SH-SY5Y (cell line): ENCODE measurements at regions not wholly inside any gene's neighbourhood (a gene's known extent, or its start where the extent isn't known, plus 50 kb on each side); places are given as distances from the start of the nearest gene placed in this dataset.

Source experiments
- GATA2 ChIP-seq: IDR thresholded peaks from 2 replicates; pipeline ENCODE4 v1.6.1; 2011; ENCODE audit warnings: mild to moderate bottlenecking, low read depth, low read length
- GATA3 ChIP-seq: IDR thresholded peaks from 2 replicates; pipeline ENCODE4 v1.6.1; 2011; ENCODE audit warnings: low read depth, mild to moderate bottlenecking, low read length, moderate library complexity

- TF ChIP-seq GATA3 (no peak), GATA2 (no peak)
Observed at GRCh38 chr16:88286301-88286923, 96.3 kb upstream of the ZNF469 start.
